ENCODE measurements at regions not wholly inside any gene's neighbourhood (a gene's known extent, or its start where the extent isn't known, plus 50 kb on each side); places are given as distances from the start of the nearest gene placed in this dataset.
"Not testable (repeated sequence)": the region's sequence is repeated elsewhere in the genome, so short reads cannot be mapped to it uniquely, and the experiment has no call there.

DNA sequence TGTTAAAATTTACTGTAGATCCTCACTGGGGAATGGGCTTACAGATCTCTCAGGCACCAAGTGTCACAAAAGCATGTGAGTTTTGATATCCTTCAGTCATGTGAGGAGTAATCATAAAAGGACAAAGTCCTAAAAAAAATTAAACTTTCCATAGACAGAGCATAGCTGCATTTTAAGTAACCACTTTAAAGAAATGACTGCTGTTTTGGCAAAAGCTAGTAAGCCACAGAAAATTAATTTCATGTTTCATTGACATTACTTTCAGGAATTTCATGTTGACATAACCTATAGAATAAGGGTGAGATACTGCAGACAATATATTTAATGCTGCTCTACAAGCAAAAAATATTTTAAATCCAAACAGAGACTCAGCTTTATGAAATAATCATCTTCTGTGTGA lies 156.3 kb downstream of the LYPLAL1 start:
- H3K27ac Mint-ChIP-seq: no peak overlapping the region
- peaks cover 2% of the 10 kb centered on the region for H3K36me3 Mint-ChIP-seq (ENCODE audit: low read depth)
- no peak for ATAC-seq
- no peaks in the 10 kb centered on the region for H3K4me1 Mint-ChIP-seq
- H3K9me3 ChIP-seq (ENCODE audit: control insufficient read depth, low read length, poor library complexity, severe bottlenecking): no peaks in the 10 kb centered on the region
- no peak for DNase-seq
- H3K27me3 Mint-ChIP-seq: no peaks in the 10 kb centered on the region
- H3K4me3 Mint-ChIP-seq: no peak overlapping the region

DNA sequence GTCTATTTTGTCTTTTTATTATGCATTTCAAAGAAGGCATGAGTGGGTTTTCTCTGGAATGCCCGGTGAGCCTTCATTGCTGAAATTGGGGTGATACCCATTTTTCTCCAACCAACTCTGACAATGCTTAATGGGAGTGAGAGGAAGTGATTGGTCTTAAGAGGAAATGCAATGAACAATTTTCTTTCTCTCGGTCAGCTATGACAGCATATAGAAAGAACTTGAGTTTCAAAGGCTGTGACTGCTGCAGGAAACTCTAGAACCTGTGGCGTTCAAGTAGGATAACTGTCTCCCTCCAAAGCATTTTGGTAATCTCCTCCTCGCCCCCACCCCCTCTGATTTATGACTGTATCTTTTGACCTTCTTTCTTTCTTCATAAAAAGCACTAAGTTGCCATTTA lies 155.9 kb downstream of the LYPLAL1 start:
- H3K4me1 Mint-ChIP-seq: no peaks in the 10 kb centered on the region
- no peaks in the 10 kb centered on the region for H3K27me3 Mint-ChIP-seq
- no peaks in the 10 kb centered on the region for H3K9me3 ChIP-seq (ENCODE audit: control insufficient read depth, low read length, poor library complexity, severe bottlenecking)
- H3K27ac Mint-ChIP-seq: no peak overlapping the region
- peaks cover 2% of the 10 kb centered on the region for H3K36me3 Mint-ChIP-seq (ENCODE audit: low read depth)
- no peak overlapping the region for H3K4me3 Mint-ChIP-seq
- ATAC-seq (no peak), DNase-seq (no peak)

DNA sequence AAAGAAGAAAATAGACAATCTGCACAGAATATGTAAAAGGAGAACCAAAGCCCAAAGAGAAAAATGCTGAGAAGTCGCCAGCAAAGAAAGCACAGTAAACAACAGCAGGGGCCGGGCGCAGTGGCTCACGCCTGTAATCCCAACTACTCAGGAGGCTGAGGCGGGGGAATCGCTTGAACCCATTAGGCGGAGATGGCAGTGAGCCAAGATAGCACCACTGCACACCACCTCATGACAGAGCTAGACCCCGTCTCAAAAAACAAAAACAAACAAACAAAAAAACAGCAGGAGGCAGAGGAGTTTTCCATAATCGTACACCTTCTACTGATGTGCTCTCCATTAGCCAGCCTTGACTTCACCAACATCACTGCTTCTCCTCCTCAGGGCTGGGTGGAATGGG lies 153.2 kb downstream of the LYPLAL1 start:
- H3K4me1 Mint-ChIP-seq: no peaks in the 10 kb centered on the region
- no peaks in the 10 kb centered on the region for H3K27me3 Mint-ChIP-seq
- H3K9me3 ChIP-seq (ENCODE audit: control insufficient read depth, low read length, poor library complexity, severe bottlenecking): no peaks in the 10 kb centered on the region
- no peaks in the 10 kb centered on the region for H3K36me3 Mint-ChIP-seq (ENCODE audit: low read depth)
- no peak overlapping the region for H3K27ac Mint-ChIP-seq
- ATAC-seq (no peak), DNase-seq (no peak)
- H3K4me3 Mint-ChIP-seq: no peak overlapping the region

DNA sequence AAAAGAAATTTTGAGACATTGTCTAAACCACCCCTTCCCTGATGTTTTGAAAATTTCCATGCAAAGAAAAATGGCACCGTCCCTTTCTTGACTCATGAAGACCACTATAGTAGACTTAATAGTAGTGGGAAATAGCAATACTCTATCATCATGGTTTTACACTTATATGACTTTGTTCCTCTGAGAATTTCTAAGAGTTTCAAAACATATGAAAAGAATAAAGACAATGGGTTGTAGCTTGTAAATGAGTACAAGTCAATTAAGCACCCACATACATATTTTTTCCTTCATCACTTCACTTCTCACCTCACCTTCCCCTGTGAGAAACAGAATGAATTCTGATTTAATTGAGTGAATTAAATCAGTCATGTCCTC lies 151.7 kb downstream of the LYPLAL1 start:
- H3K27me3 Mint-ChIP-seq: no peaks in the 10 kb centered on the region
- no peak for ATAC-seq

DNA sequence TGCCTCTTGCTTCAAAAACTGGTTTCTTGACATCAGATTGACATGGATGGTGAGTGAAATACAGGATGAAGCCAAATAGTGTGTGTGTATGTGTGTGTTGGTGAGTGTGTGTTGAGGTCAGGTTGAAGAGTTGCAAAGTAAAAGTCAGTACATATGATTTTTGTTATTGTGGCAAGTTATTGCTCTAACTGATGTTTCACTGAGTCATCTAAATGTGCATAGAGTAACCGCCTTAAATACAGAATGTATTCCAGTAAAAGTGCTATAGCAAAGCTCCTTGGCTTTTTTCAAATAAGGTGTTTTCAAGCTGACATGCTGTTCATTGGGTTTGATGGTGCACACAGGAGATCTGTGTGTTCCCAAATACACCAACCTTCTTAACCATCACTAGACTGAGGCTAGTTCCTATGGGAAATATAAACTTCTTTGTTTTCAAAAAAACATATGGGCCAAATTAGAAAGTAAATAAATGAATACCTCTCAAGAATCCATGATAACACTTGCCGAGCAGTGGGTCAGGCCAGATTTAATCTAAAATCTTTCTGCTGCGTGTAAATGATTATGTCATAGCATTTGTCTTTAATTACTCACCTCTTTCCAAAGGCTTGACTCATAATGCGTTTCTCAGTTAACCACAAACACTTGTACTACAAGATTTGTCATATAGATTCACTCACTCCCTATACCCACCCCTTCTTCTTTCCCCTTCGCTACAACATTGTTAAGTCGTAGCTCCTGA lies 151.1 kb downstream of the LYPLAL1 start:
- no peak overlapping the region for H3K27ac Mint-ChIP-seq
- H3K4me3 Mint-ChIP-seq: no peak overlapping the region
- no peaks in the 10 kb centered on the region for H3K27me3 Mint-ChIP-seq
- H3K9me3 ChIP-seq (ENCODE audit: control insufficient read depth, low read length, poor library complexity, severe bottlenecking): no peaks in the 10 kb centered on the region
- H3K36me3 Mint-ChIP-seq (ENCODE audit: low read depth): no peaks in the 10 kb centered on the region
- DNase-seq (no peak), ATAC-seq (no peak)
- H3K4me1 Mint-ChIP-seq: no peaks in the 10 kb centered on the region

More for the DNA sequence above, 151.7 kb downstream of the LYPLAL1 start:
- no peak overlapping the region for H3K4me3 Mint-ChIP-seq
- H3K9me3 ChIP-seq (ENCODE audit: control insufficient read depth, low read length, poor library complexity, severe bottlenecking): no peaks in the 10 kb centered on the region
- H3K4me1 Mint-ChIP-seq: no peaks in the 10 kb centered on the region
- no peaks in the 10 kb centered on the region for H3K36me3 Mint-ChIP-seq (ENCODE audit: low read depth)
- DNase-seq: no peak
- no peak overlapping the region for H3K27ac Mint-ChIP-seq

DNA sequence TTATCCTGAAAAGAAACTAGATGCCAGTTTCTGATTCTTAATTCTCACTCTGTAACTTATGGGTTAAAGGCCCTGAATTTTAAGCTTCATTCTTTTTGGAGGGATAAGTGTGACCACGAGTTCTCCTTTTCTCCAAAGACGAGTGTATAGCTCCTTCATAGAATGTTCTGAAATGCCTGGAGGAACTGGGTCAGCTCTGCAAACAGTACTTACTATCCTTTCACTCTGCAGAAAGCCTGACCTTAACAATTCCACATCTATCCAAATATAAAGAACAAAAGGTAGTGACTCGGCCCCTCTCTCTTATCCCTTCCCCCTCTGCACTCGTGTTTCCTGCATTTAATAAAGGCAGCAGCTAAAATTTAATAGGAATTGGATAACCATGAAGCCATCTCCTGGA lies 150.5 kb downstream of the LYPLAL1 start:
- no peak overlapping the region for H3K27ac Mint-ChIP-seq

DNA sequence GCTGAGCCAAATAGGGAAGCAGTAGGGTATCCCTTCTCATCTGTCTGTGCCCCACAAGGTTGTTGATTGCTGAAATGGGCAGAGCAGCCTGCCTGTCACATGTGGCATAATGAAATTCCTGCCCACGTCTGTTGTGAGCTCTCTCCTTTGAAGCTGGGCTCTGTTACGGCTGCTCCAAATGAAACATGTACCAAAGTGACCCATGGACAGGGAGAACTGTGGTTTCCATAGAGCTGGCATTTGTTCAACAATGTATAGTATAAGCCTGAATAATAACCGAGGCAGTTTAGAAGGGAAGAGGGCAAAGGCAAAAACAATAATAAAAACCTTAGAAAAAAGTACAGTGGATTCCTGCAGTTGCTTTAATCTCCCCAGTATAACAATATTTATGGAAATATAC lies 149.7 kb downstream of the LYPLAL1 start:
- no peaks in the 10 kb centered on the region for H3K4me1 Mint-ChIP-seq
- H3K36me3 Mint-ChIP-seq (ENCODE audit: low read depth): no peaks in the 10 kb centered on the region

More for the DNA sequence above, 150.5 kb downstream of the LYPLAL1 start:
- H3K4me3 Mint-ChIP-seq: no peak overlapping the region
- H3K9me3 ChIP-seq (ENCODE audit: control insufficient read depth, low read length, poor library complexity, severe bottlenecking): no peaks in the 10 kb centered on the region
- no peaks in the 10 kb centered on the region for H3K27me3 Mint-ChIP-seq
- no peak for DNase-seq
- no peaks in the 10 kb centered on the region for H3K4me1 Mint-ChIP-seq
- no peak for ATAC-seq
- H3K36me3 Mint-ChIP-seq (ENCODE audit: low read depth): no peaks in the 10 kb centered on the region

DNA sequence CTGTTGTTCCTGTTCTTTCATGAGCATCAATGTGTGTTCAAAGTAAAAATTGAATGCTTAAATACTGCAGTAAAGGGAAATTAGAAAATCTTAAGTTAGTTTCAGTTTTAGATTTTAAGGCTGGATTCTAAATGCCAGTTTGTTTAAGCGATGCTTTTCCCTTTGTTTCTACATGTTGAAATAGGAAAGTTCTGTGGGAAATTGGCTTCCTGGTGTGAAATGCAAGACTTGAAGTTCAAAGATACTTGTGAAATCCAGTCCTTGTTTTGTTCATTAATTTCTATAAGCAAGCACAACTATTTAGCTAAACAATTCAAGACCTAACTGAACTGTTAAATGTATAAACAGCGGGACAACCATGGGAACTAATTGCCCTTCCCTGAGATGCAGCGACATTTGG lies 149.1 kb downstream of the LYPLAL1 start:
- Mint-ChIP-seq H3K27ac (no peak overlapping the region), H3K4me1 (no peaks in the 10 kb centered on the region)

More for the DNA sequence above, 149.7 kb downstream of the LYPLAL1 start:
- no peak overlapping the region for H3K27ac Mint-ChIP-seq
- DNase-seq (no peak), ATAC-seq (no peak)
- no peak overlapping the region for H3K4me3 Mint-ChIP-seq
- H3K27me3 Mint-ChIP-seq: no peaks in the 10 kb centered on the region
- H3K9me3 ChIP-seq (ENCODE audit: control insufficient read depth, low read length, poor library complexity, severe bottlenecking): no peaks in the 10 kb centered on the region

DNA sequence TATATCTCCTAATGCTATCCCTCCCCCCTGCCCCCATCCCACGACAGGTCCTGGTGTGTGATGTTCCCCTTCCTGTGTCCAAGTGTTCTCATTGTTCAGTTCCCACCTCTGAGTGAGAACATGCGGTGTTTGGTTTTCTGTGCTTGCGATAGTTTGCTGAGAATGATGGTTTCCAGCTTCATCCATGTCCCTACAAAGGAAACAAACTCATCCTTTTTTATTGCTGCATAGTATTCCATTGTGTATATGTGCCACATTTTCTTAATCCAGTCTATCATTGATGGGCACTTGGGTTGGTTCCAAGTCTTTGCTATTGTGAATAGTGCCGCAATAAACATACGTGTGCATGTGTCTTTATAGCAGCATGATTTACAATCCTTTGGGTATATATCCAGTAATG lies 146.9 kb downstream of the LYPLAL1 start:
- H3K9me3 ChIP-seq (ENCODE audit: control insufficient read depth, low read length, poor library complexity, severe bottlenecking); H3K4me1 Mint-ChIP-seq; DNase-seq; H3K27me3 Mint-ChIP-seq; H3K36me3 Mint-ChIP-seq (ENCODE audit: low read depth); H3K4me3 Mint-ChIP-seq; ATAC-seq; H3K27ac Mint-ChIP-seq: not testable (repeated sequence)

More for the DNA sequence above, 149.1 kb downstream of the LYPLAL1 start:
- ATAC-seq: no peak
- H3K27me3 Mint-ChIP-seq: no peaks in the 10 kb centered on the region
- no peaks in the 10 kb centered on the region for H3K36me3 Mint-ChIP-seq (ENCODE audit: low read depth)
- no peak for DNase-seq
- no peaks in the 10 kb centered on the region for H3K9me3 ChIP-seq (ENCODE audit: control insufficient read depth, low read length, poor library complexity, severe bottlenecking)
- H3K4me3 Mint-ChIP-seq: no peak overlapping the region

DNA sequence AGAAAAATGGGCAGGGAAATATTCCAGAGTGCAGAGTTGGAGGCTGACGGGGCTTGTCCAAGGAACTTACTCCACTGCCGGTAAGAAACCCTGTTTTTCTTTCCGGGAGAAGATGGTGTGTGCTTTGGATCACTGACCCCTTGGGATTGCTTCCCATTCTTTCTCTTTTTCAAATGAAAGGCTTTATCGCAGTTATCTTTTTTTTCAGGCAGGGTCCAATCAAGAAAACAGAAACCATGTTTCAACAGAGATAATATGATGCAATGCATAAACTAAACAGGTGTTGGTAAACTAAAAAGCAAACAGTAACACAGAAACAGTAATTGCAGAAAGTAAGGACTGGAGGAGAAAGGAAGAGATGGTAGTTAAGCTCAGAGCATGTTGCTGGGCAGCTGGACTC lies 145.1 kb downstream of the LYPLAL1 start:
- Mint-ChIP-seq H3K27ac (no peak overlapping the region), H3K4me1 (no peaks in the 10 kb centered on the region), H3K4me3 (no peak overlapping the region), H3K27me3 (no peaks in the 10 kb centered on the region), H3K36me3 (ENCODE audit: low read depth) (peaks cover 3% of the 10 kb centered on the region)
- ATAC-seq (no peak), DNase-seq (no peak)
- H3K9me3 ChIP-seq (ENCODE audit: control insufficient read depth, low read length, poor library complexity, severe bottlenecking): no peaks in the 10 kb centered on the region

DNA sequence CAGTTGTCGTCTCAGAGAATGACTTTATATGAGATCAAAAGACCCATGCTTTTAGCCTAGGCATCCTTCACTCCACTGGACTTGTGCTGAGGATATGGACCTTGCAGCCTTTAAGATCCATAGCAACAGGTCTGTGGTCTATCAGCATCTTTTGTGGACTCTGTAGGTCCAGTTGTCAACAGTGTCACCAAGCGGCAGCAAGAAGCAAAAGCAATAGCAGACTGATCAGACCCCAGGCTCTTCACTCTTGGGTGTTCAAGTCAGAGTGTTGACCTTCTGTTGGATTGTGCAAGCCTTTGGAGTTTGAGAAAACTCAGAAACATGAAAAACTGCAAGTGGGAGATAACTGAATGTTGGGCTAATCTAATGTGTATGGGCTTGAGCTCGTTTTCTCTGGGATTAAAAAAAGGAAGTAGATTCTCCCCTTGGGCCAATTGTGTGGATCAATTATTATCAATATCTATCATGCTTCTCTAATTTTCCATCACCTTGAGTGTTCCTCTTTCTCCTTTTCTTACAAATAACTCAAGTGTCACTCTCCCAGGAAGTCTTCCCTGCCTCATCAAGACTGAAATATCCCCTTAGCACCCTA lies 144.2 kb downstream of the LYPLAL1 start:
- DNase-seq (no peak), ATAC-seq (no peak)
- H3K27ac Mint-ChIP-seq: no peak overlapping the region
- peaks cover 3% of the 10 kb centered on the region for H3K36me3 Mint-ChIP-seq (ENCODE audit: low read depth)
- no peaks in the 10 kb centered on the region for H3K4me1 Mint-ChIP-seq
- no peaks in the 10 kb centered on the region for H3K9me3 ChIP-seq (ENCODE audit: control insufficient read depth, low read length, poor library complexity, severe bottlenecking)
- no peaks in the 10 kb centered on the region for H3K27me3 Mint-ChIP-seq
- no peak overlapping the region for H3K4me3 Mint-ChIP-seq

DNA sequence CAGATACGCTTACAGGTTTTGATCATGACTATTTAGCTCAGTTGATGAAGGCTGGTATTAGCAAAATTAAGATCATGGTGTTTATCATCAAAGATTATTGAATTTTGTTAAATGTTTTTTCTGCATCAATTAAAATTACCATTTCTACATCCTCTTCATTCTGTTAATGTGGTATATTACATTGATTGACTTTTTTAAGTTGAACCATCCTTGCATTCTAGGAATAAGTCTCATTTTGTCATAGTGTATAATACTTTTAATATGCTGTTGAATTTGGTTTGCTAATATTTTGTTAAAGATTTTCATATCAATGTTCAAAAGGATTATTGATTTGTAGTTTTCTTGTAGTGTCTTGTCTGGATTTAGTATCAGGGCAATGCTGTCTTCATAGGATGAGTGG lies 142.4 kb downstream of the LYPLAL1 start:
- Mint-ChIP-seq H3K36me3 (ENCODE audit: low read depth) (peaks cover 4% of the 10 kb centered on the region), H3K4me3 (no peak overlapping the region), H3K27ac (no peak overlapping the region), H3K4me1 (no peaks in the 10 kb centered on the region), H3K27me3 (no peaks in the 10 kb centered on the region)
- ATAC-seq (no peak), DNase-seq (no peak)
- H3K9me3 ChIP-seq (ENCODE audit: control insufficient read depth, low read length, poor library complexity, severe bottlenecking): no peaks in the 10 kb centered on the region

DNA sequence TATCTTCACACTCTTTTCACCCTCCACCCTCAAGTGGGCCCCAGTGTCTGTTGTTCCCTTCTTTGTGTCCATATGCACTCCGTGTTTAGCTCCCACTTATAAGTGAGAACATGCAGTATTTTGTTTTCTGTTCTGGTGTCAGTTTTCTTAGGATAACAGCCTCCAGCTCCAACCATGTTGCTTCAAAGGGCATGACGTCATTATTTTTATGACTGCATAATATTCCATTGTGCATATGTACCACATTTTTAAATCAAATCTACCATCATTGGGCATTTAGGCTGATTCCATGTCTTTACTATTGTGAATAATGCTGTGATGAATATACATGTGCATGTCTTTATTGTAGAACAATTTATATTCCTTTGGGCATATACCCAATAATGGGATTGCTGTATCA lies 140.3 kb downstream of the LYPLAL1 start:
- Mint-ChIP-seq H3K27me3 (no peaks in the 10 kb centered on the region), H3K27ac (no peak overlapping the region), H3K36me3 (ENCODE audit: low read depth) (peaks cover 4% of the 10 kb centered on the region), H3K4me1 (no peaks in the 10 kb centered on the region), H3K4me3 (no peak overlapping the region)
- ATAC-seq: no peak
- H3K9me3 ChIP-seq (ENCODE audit: control insufficient read depth, low read length, poor library complexity, severe bottlenecking): no peaks in the 10 kb centered on the region
- no peak for DNase-seq

DNA sequence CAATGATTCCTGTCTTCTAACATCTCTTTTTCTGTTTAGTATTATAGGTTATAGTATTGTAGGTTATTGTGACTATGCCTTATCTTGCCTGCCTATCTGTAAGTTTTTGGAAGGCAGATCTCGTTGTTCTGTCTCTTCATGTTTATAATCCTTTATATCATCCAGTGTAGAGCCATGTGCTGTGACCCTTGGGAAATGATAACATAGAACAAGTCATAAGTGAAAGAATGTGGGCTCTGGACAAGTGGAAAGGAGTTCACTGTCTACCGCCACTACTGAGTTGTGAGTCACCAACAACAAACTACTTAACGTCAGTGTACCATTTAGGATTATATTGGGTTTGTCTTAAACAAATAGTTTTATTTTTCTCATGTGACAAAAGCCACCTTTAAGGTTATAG lies 139.3 kb downstream of the LYPLAL1 start:
- no peaks in the 10 kb centered on the region for H3K9me3 ChIP-seq (ENCODE audit: control insufficient read depth, low read length, poor library complexity, severe bottlenecking)
- peaks cover 4% of the 10 kb centered on the region for H3K36me3 Mint-ChIP-seq (ENCODE audit: low read depth)
- H3K4me3 Mint-ChIP-seq: no peak overlapping the region
- no peaks in the 10 kb centered on the region for H3K4me1 Mint-ChIP-seq
- no peak for DNase-seq
- no peak overlapping the region for H3K27ac Mint-ChIP-seq
- no peak for ATAC-seq
- no peaks in the 10 kb centered on the region for H3K27me3 Mint-ChIP-seq

Measured in T-helper 17 cell (primary cell).